Neural progenitor cell (in vitro differentiated cells): ENCODE measurements at regions not wholly inside any gene's neighbourhood (a gene's known extent, or its start where the extent isn't known, plus 50 kb on each side); places are given as distances from the start of the nearest gene placed in this dataset.

Experiments used
- CTCF ChIP-seq: fragments of 200-600 bp; sonication (generic); IDR thresholded peaks from 2 replicates; pipeline ENCODE4 v1.5.1; 2017; ENCODE audit warnings: antibody characterized with exemption, mild to moderate bottlenecking
- EZH2phosphoT487 ChIP-seq: fragments of 200-600 bp; sonication (generic); IDR thresholded peaks from 2 replicates; pipeline ENCODE4 v1.6.1; 2017; ENCODE audit warnings: antibody characterized with exemption

- no peak for TF ChIP-seq CTCF
- no peak for TF ChIP-seq EZH2phosphoT487
Measured at GRCh38 chr14:56505361-56505760, 74.2 kb upstream of the TMEM260 start.
